ENCODE measurements at regions not wholly inside any gene's neighbourhood (a gene's known extent, or its start where the extent isn't known, plus 50 kb on each side); places are given as distances from the start of the nearest gene placed in this dataset.

- TF ChIP-seq GATA3 (IDR thresholded peaks at IDR 0.05; ENCODE audit: low read depth, low read length), result no peak
- no peak for TF ChIP-seq GATA2 (IDR thresholded peaks at IDR 0.05; ENCODE audit: low read depth, low read length)
These were observed 298.2 kb downstream of the KIF4B start for GRCh38 chr5:155311721-155312120.

GRCh38 chr5:155313518-155313917 is 300.0 kb downstream of the KIF4B start:
- TF ChIP-seq GATA3 (IDR thresholded peaks at IDR 0.05; ENCODE audit: low read depth, low read length), result no peak
- no peak for TF ChIP-seq GATA2 (IDR thresholded peaks at IDR 0.05; ENCODE audit: low read depth, low read length)

DNA sequence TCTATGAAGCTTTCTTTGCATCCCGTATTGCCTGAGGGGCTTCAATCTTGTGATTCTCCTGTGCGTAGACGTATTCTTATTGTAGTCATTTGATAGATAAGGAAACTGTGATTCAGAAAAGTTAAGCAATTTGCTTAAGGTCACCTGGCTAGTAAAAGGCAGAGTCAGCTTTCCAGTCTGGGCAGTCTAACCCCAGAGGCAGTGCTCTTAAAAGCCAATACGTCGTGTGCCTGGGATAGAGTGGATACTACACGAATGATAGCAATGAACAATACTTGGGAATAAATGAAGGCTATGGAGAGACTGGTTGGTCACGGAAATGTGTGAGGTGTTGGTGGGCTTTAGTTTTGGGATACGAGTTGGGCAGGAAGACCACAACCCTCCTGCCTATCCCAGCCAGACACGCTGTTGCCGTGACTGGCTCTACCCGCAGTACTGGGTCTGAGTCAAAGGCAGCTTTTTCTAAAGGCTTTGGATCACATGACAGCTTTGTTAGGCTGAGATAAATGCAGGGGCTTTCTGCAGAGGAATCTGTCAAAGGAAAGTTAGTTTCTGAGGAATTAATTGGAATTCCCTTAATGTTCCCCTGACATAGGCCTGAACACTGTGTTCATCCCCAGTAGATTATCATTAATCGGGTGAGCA is 302.6 kb downstream of the KIF4B start:
- TF ChIP-seq GATA3 (IDR thresholded peaks at IDR 0.05; ENCODE audit: low read depth, low read length) (no peak), GATA2 (IDR thresholded peaks at IDR 0.05; ENCODE audit: low read depth, low read length) (no peak)

DNA sequence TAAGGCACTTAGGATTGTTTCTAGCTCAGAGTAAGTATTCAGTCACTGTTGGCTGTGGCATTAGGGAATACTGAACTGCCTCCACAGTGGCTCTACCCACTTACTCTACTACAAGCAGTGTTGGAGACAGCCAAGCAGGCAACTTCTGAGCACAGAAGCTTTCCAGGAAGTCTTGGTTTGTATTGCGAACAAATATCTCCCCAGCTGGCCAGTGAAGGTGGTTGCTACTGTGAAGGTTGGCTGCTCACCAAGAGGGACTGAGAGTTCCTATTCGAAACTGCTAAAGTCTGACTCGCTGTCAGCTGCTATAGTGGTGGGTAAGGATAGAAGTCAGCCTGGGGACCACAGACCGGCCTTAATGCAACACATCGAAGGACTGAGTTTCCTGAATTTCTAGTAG is 319.1 kb downstream of the KIF4B start:
- TF ChIP-seq GATA2 (IDR thresholded peaks at IDR 0.05; ENCODE audit: low read depth, low read length), result no peak
- TF ChIP-seq GATA3 (IDR thresholded peaks at IDR 0.05; ENCODE audit: low read depth, low read length), result no peak

DNA sequence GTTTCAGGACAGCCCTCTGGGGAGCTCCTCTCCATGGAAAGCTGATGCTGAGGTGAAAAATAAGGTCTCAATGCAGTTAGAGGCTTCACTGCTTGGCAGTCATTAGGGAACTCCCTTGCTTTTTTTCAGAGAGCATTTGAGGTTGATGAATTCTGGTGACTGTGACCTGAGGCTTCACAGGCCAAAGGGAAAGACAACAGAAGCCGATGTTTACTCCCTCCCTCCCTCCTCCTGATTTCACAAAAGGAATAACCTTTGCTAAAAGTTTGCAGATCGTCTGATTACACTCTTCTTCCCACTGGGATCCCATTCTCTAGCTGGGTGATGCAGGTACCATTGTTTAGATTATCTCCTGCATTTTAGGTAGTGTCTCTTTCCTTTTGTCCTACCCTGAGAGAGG is 329.4 kb downstream of the KIF4B start:
- no peak for TF ChIP-seq GATA3 (IDR thresholded peaks at IDR 0.05; ENCODE audit: low read depth, low read length)
- no peak for TF ChIP-seq GATA2 (IDR thresholded peaks at IDR 0.05; ENCODE audit: low read depth, low read length)

GRCh38 chr5:155343468-155343867 is 329.9 kb downstream of the KIF4B start:
- TF ChIP-seq GATA3 (IDR thresholded peaks at IDR 0.05; ENCODE audit: low read depth, low read length) (no peak), GATA2 (IDR thresholded peaks at IDR 0.05; ENCODE audit: low read depth, low read length) (no peak)

GRCh38 chr5:155353231-155353630 is 339.7 kb downstream of the KIF4B start:
- TF ChIP-seq GATA3 (IDR thresholded peaks at IDR 0.05; ENCODE audit: low read depth, low read length), result no peak
- TF ChIP-seq GATA2 (IDR thresholded peaks at IDR 0.05; ENCODE audit: low read depth, low read length), result no peak

DNA sequence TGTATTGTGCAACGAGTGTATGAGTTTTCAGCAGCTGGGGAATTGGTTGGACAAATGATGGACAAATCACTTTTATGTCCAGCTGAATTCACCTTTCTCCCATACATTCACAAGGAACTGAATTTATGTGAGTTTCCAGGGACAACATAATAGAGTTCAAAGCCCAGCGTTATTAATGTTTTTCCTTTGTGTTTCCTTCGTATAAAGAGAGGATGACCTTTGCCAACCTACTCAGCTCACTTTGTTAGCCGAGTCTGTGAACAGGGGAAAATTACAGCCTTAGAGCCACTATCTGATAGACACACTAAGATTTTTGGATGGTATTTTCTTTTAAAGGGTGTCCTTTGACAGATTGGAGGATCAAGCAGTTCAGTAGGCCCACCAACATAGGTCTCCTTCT is 352.5 kb downstream of the KIF4B start:
- no peak for TF ChIP-seq GATA3 (IDR thresholded peaks at IDR 0.05; ENCODE audit: low read depth, low read length)
- TF ChIP-seq GATA2 (IDR thresholded peaks at IDR 0.05; ENCODE audit: low read depth, low read length), result no peak

DNA sequence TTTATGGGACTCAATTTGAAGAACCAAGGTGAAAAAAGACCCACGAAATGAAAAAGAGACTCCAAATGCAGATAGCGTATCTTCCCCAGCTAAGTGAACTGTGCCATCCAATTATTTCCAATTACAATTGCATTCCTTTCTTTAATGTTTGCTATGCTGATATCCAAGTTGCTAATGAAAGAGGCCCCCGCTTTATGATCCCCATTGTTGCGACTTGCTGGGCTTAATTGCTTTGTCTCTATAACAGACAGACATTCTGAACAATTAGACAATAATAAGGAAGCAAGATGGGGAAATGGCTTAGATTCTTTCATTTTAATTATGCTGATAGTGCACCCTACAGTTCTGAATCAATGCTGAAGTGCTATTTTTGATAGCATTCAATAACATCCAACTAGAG is 354.3 kb downstream of the KIF4B start:
- no peak for TF ChIP-seq GATA3 (IDR thresholded peaks at IDR 0.05; ENCODE audit: low read depth, low read length)
- no peak for TF ChIP-seq GATA2 (IDR thresholded peaks at IDR 0.05; ENCODE audit: low read depth, low read length)

DNA sequence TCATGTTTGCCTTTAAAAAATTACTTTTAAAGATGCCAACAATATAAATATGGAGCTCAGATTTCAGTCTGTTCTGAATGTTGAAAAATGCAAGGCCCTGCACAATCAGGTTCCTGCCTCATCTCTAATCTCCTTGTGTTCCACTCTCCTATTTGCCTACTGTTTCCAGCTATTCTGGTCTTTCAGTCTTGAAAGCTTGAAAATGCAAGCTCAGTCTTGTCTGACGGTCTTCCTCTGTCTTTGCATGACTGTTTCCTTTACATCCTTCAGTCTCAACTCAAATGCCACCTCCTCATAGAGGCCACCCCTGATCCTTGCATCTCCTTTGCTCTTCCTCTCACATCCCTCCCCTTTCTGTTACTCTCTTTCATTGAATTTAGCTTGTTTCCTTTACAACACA is 354.9 kb downstream of the KIF4B start:
- no peak for TF ChIP-seq GATA2 (IDR thresholded peaks at IDR 0.05; ENCODE audit: low read depth, low read length)
- TF ChIP-seq GATA3 (IDR thresholded peaks at IDR 0.05; ENCODE audit: low read depth, low read length), result no peak

GRCh38 chr5:155380480-155380879 is 366.9 kb downstream of the KIF4B start:
- TF ChIP-seq GATA2 (IDR thresholded peaks at IDR 0.05; ENCODE audit: low read depth, low read length) (no peak), GATA3 (IDR thresholded peaks at IDR 0.05; ENCODE audit: low read depth, low read length) (no peak)

DNA sequence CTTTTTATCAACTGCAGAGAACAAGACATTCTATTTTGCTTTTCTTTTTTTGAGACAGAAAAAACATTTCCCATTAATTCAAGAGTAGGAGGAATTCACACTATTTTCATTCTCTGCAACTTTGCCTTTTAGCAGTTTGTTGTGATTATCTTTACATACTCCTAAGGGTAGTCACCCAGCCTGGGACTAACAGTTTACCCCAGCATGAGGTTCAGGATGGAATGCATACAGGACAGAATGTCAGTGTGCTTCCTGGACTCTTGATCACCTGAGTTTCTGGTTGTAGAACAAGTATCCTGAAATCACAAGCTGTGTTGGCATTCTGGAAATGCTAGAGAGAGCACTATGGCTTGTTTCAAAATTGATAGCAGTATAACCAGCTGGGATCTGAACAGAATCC is 368.1 kb downstream of the KIF4B start:
- TF ChIP-seq GATA3 (IDR thresholded peaks at IDR 0.05; ENCODE audit: low read depth, low read length) (no peak), GATA2 (IDR thresholded peaks at IDR 0.05; ENCODE audit: low read depth, low read length) (no peak)

DNA sequence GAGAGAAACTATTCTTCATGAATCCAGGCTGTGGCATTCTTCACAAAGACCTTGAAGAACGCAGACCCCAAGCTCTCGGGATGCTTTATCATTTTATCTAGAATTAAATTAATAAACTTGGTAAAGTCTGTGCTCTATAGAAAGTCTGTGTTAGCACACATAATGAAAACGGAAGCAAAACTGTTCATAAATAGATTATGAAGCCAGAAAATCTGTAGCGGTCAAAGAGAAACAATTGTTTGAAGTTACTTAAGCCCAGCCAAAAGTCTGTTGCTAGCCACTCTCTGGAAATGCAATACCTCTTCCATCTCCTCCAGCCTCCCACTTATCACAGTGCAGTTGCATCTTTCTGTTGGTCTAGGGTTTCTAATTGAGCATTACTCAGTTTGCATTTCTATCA is 375.9 kb downstream of the KIF4B start:
- no peak for TF ChIP-seq GATA2 (IDR thresholded peaks at IDR 0.05; ENCODE audit: low read depth, low read length)
- no peak for TF ChIP-seq GATA3 (IDR thresholded peaks at IDR 0.05; ENCODE audit: low read depth, low read length)

DNA sequence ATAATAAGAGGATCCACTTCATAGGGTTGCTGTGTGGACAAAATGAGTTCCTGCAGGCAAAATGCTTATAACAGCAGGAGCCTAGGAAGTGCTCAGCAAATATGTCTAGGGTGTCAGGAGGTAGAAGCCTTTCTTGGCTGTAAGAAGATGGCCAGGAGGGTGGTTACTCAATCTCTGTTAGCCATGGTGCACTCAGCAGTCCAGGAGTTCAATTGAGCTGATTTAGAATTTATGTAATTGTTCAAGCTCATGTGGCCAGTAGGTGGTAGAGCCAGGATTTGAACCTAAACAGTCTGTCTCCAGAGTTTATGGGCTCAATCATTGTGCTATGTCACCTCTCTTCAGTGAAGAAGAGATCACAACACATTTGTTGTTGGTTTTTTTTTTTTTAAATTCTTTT is 381.2 kb downstream of the KIF4B start:
- no peak for TF ChIP-seq GATA2 (IDR thresholded peaks at IDR 0.05; ENCODE audit: low read depth, low read length)
- no peak for TF ChIP-seq GATA3 (IDR thresholded peaks at IDR 0.05; ENCODE audit: low read depth, low read length)

DNA sequence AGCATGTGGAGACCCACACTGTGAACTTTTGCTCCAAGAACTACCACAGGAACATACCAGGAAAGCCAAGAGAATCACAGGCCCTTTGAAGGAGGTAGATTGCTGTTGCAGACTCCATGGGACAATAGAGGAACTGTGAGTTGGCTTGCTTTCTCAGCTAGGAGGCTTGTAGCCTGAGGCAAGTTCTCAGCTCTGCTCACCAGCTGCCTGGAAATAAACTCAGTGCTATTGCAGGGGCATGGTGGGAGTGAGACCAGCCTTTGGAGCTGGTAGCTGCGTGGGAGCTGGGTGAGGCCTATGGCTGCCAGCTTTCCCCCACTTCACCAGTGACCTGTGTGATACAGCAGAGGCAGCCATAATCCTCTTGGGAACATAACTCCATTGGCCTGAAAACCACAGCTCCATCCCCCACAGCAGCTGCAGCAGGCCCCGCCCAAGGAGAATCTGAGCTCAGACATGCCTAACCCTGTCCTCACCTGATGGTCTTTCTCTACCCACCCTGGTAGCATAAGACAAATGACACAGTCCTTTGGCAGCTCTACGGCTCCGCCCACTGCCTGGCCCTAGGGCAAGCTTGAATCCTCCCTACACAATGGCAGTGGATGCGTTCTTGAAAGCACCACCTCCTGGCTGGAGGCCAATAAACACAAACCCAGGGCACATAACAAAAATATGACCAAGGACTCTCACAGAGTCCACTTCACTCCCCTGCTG is 389.5 kb downstream of the KIF4B start:
- TF ChIP-seq GATA2 (IDR thresholded peaks at IDR 0.05; ENCODE audit: low read depth, low read length) (no peak), GATA3 (IDR thresholded peaks at IDR 0.05; ENCODE audit: low read depth, low read length) (no peak)

All from SH-SY5Y (cell line).